Nephron (organoid): ENCODE measurements at regions not wholly inside any gene's neighbourhood (a gene's known extent, or its start where the extent isn't known, plus 50 kb on each side); places are given as distances from the start of the nearest gene placed in this dataset.
A peak's percentile ranks its signal among the peaks of the same experiment; 100 is the strongest.

Source experiments
- H3K27ac Mint-ChIP-seq, 3 experiments: 2 replicates each; pipeline ENCODE4 v1.8.0; 2020; ENCODE audit warnings: mixed read lengths in 3 of 3, mild to moderate bottlenecking in 2 of 3, moderate library complexity in 1 of 3
- H3K27me3 Mint-ChIP-seq: 2 replicates; pipeline ENCODE4 v1.8.0; 2021; ENCODE audit warnings: low read depth, mild to moderate bottlenecking, moderate library complexity, mixed read lengths
- H3K36me3 Mint-ChIP-seq: 2 replicates; pipeline ENCODE4 v1.8.0; 2020; ENCODE audit warnings: low read depth, mixed read lengths
- H3K4me1 Mint-ChIP-seq: 2 replicates; pipeline ENCODE4 v1.8.0; 2020; ENCODE audit warnings: mixed read lengths
- H3K4me3 Mint-ChIP-seq, 3 experiments: 2 replicates each; pipeline ENCODE4 v1.8.0; 2020; ENCODE audit warnings: mild to moderate bottlenecking in 3 of 3, mixed read lengths in 3 of 3, moderate library complexity in 2 of 3
- H3K9me3 Mint-ChIP-seq: 2 replicates; pipeline ENCODE4 v1.8.0; 2020; ENCODE audit warnings: mixed read lengths
- TF ChIP-seq, protein P1 (sequence below), 3 experiments: fragments of 200-600 bp; sonication (generic); IDR thresholded peaks; one replicate each; pipeline ENCODE4 v1.5.0; 2021; ENCODE audit warnings: antibody characterized with exemption in 3 of 3; ENCODE audit not compliant: unreplicated experiment in 3 of 3

DNA sequence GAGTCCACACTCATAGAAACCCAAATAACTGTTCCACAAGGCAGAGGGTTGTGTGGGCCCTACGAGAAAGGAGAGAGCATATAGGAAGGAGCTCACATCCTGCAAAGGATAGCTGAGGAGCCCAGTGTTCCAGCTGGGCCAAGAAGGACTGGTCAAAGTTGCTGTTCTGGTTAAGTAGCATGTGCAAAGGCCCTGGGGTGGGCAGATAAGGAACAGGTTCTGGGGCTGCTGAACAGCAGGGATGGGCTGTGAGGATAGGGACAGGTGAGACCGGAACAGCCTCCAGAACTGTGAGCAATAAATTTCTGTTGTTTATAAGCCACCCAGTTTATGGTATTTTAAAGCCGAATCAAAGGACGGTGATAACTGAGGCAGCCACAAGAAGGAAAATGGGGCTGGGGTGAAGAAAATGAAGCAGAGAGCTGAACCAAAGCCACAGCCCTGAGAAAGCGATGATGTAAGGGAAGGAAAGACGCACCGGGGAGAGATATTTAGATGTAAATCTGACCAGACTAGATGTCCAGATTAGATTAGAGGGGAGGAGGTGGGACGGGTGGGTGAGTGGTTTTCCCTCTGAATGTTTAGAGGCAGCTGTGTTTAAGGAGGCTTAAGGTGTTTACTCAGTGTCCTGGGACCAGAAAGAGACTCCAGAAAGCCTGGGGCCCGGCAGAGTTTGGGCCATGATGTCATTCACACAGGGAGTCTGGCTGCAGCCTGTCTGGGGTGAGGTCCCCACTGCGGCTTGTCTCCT is 180.8 kb upstream of the BCOR start:
- peaks cover 11% of the 10 kb centered on the region for H3K27me3 Mint-ChIP-seq
- peak overlapping the region in 1 of 3 experiments; percentile 56 for H3K27ac Mint-ChIP-seq
- H3K4me3 Mint-ChIP-seq, result no peak overlapping the region
- TF ChIP-seq, protein P1, sequence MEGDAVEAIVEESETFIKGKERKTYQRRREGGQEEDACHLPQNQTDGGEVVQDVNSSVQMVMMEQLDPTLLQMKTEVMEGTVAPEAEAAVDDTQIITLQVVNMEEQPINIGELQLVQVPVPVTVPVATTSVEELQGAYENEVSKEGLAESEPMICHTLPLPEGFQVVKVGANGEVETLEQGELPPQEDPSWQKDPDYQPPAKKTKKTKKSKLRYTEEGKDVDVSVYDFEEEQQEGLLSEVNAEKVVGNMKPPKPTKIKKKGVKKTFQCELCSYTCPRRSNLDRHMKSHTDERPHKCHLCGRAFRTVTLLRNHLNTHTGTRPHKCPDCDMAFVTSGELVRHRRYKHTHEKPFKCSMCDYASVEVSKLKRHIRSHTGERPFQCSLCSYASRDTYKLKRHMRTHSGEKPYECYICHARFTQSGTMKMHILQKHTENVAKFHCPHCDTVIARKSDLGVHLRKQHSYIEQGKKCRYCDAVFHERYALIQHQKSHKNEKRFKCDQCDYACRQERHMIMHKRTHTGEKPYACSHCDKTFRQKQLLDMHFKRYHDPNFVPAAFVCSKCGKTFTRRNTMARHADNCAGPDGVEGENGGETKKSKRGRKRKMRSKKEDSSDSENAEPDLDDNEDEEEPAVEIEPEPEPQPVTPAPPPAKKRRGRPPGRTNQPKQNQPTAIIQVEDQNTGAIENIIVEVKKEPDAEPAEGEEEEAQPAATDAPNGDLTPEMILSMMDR (IDR thresholded peaks at IDR 0.05; ENCODE audit: unreplicated experiment in 3 of 3), result no peak
- no peaks in the 10 kb centered on the region for H3K36me3 Mint-ChIP-seq
- H3K4me1 Mint-ChIP-seq, result peaks cover 18% of the 10 kb centered on the region
- H3K9me3 Mint-ChIP-seq, result peaks cover 18% of the 10 kb centered on the region

DNA sequence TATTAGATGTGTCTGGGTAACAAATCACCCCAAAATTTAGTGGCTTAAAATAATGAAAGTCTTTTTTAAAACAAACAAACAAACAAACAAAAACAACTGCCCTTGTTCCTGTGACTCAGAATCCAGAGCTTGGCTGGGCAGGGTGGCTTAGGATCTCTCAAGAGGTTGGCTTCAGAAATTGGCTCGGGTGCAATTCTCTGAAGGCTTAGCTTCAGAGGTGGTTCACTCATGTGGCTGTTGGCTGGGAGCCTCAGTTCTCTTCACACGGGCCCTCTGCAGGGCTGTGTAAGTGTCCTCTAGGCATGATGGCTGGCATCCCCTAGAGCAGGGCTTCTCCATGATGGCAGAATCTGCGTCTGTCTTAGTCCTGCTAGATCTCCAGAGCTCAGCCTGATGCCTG is 179.9 kb upstream of the BCOR start:
- Mint-ChIP-seq H3K27me3 (peaks cover 11% of the 10 kb centered on the region), H3K27ac (no peak overlapping the region), H3K4me3 (no peak overlapping the region), H3K9me3 (peaks cover 18% of the 10 kb centered on the region), H3K4me1 (peaks cover 16% of the 10 kb centered on the region), H3K36me3 (no peaks in the 10 kb centered on the region)
- TF ChIP-seq, protein P1 (IDR thresholded peaks at IDR 0.05; ENCODE audit: unreplicated experiment in 3 of 3), result no peak

DNA sequence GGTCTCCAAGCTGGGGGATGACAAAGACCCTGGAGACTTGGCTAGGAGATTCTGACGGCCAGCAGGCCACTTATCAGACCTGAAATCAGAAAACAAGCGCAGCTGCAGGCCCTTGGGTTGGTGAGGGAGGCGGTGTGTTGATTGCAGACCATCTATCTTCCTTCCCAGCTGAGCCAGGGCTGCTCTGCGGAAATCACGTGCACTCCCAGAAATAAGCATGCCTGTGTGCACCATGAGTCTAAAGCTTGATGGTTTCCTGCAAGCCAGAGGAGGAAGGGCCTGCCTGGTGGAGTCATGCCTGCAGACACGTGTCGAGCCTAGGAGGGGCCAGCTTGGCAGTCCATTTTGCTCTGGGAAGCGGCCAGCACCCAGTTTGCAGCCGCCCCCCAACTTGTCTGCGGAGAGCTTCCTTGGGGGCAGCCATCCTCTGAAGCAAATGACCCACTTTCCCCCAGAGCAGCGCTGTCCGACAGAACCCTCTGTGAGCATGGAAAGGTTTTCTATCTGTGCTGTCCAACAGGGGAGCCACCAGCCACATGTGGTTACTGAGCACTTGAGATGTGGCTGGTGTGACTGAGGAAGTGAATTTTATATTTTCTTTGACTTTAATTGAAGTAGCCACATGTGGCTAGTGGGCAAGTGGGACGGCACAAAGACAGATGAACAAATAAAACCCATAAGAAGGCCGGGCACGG is 175.7 kb upstream of the BCOR start:
- TF ChIP-seq, protein P1 (IDR thresholded peaks at IDR 0.05; ENCODE audit: unreplicated experiment in 3 of 3), result no peak
- H3K27me3 Mint-ChIP-seq, result peaks cover 4% of the 10 kb centered on the region

DNA sequence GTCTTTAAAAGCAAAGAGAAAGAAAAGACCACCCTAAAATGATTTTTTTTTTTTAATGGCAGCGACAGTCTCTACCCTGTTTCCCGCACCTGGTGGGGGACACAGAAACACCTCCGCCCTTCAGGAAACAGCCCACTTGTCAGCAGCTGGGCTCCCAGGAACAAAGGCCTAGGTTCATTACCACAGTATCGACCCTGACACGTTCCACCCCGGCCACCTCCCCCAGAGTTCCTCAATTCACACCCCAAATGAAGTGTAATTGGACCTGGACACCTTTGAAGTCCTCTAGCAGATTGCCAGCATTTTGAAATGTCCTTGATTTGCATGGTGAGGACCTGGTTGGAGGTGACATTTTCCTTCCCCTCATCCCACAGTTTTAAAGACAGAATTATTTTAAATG is 175.0 kb upstream of the BCOR start:
- TF ChIP-seq, protein P1 (IDR thresholded peaks at IDR 0.05; ENCODE audit: unreplicated experiment in 3 of 3), result no peak
- Mint-ChIP-seq H3K4me1 (peaks cover 17% of the 10 kb centered on the region), H3K4me3 (no peak overlapping the region), H3K9me3 (peaks cover 20% of the 10 kb centered on the region), H3K36me3 (no peaks in the 10 kb centered on the region), H3K27ac (peak overlapping the region; percentile 27 to 52 (median 43)), H3K27me3 (no peaks in the 10 kb centered on the region)

More for the DNA sequence above, 175.7 kb upstream of the BCOR start:
- Mint-ChIP-seq H3K4me3 (no peak overlapping the region), H3K4me1 (peaks cover 13% of the 10 kb centered on the region), H3K9me3 (peaks cover 20% of the 10 kb centered on the region), H3K36me3 (no peaks in the 10 kb centered on the region), H3K27ac (peak overlapping the region; percentile 27 to 52 (median 43))

DNA sequence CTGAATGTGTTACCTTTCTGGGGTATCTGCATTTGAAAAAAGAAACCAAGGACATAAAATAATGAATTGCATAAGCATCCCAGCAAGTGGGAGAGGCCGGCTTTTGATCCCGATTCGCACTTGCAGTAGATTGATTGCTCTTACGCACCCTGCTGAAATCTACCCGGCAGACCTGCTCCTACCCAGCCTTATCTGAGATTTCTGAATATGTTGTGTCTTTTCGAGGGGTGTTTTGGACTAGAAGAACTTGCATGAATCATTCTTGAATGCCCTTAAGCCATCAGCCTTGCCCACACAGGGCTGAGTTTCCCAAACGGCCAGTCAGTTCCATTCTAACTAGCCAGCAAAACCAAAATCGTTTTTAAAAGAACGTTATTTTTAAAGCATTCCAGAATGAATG is 174.4 kb upstream of the BCOR start:
- no peaks in the 10 kb centered on the region for H3K27me3 Mint-ChIP-seq
- peaks cover 20% of the 10 kb centered on the region for H3K9me3 Mint-ChIP-seq
- H3K4me3 Mint-ChIP-seq, result peak overlapping the region in 1 of 3 experiments; percentile 1
- TF ChIP-seq, protein P1 (IDR thresholded peaks at IDR 0.05; ENCODE audit: unreplicated experiment in 3 of 3), result no peak
- peaks cover 23% of the 10 kb centered on the region for H3K4me1 Mint-ChIP-seq
- H3K27ac Mint-ChIP-seq, result peak overlapping the region in 1 of 3 experiments; percentile 51
- H3K36me3 Mint-ChIP-seq, result no peaks in the 10 kb centered on the region
